Karpas-422 (cell line): ENCODE measurements at regions not wholly inside any gene's neighbourhood (a gene's known extent, or its start where the extent isn't known, plus 50 kb on each side); places are given as distances from the start of the nearest gene placed in this dataset.

Experiments
- DNase-seq: peaks from one replicate; pipeline ENCODE4 v3.0.0-alpha.2; 2015
- H2AFZ ChIP-seq: fragments of 200-600 bp; sonication (generic); 2 replicates; pipeline ENCODE4 v1.6.1; 2014; ENCODE audit warnings: antibody characterized with exemption, low read length, mixed read lengths
- H3K27ac ChIP-seq: fragments of 200-600 bp; sonication (generic); 2 replicates; pipeline ENCODE4 v1.5.1; 2014; ENCODE audit warnings: mild to moderate bottlenecking, low read length, moderate library complexity
- H3K27me3 ChIP-seq: fragments of 200-600 bp; sonication (generic); 2 replicates; pipeline ENCODE4 v1.6.1; 2014; ENCODE audit warnings: low read length, mixed read lengths
- H3K36me3 ChIP-seq: fragments of 200-600 bp; sonication (generic); 2 replicates; pipeline ENCODE4 v1.6.1; 2014; ENCODE audit warnings: low read length, mixed read lengths; ENCODE audit not compliant: insufficient read depth
- H3K4me1 ChIP-seq: fragments of 200-600 bp; sonication (generic); 2 replicates; pipeline ENCODE4 v1.6.1; 2014; ENCODE audit warnings: mild to moderate bottlenecking, low read length, mixed read lengths
- H3K4me2 ChIP-seq: fragments of 200-600 bp; sonication (generic); 2 replicates; pipeline ENCODE4 v1.6.1; 2014; ENCODE audit warnings: low read length, low read depth, mild to moderate bottlenecking; ENCODE audit not compliant: poor library complexity, severe bottlenecking
- H3K4me3 ChIP-seq: fragments of 200-600 bp; sonication (generic); 2 replicates; pipeline ENCODE4 v1.5.1; 2014; ENCODE audit warnings: mild to moderate bottlenecking, antibody characterized with exemption, low read length, mixed read lengths
- H3K79me2 ChIP-seq: fragments of 200-600 bp; sonication (generic); 2 replicates; pipeline ENCODE4 v1.6.1; 2014; ENCODE audit warnings: mild to moderate bottlenecking, low read length, mixed read lengths
- H3K9ac ChIP-seq: fragments of 200-600 bp; sonication (generic); 2 replicates; pipeline ENCODE4 v1.6.0; 2014; ENCODE audit warnings: low read length
- H3K9me2 ChIP-seq: fragments of 200-600 bp; sonication (generic), shearing (Covaris generic); replicated peaks from 2 replicates; pipeline ENCODE4 v1.6.0; 2014; ENCODE audit warnings: mild to moderate bottlenecking, low read length, moderate library complexity; ENCODE audit not compliant: insufficient read depth
- H3K9me3 ChIP-seq: fragments of 300-700, 200-600 bp; sonication (generic); 2 replicates; pipeline ENCODE4 v1.6.1; 2014; ENCODE audit warnings: low read length, mixed read lengths
- H4K20me1 ChIP-seq: fragments of 200-600 bp; sonication (generic); 2 replicates; pipeline ENCODE4 v1.6.1; 2014; ENCODE audit warnings: mild to moderate bottlenecking, antibody characterized with exemption, low read length, low read depth; ENCODE audit not compliant: insufficient read depth

- Histone ChIP-seq H3K9me3 (peaks cover 16% of the 10 kb centered on the region; the same call in 1 of the 2 replicates), H3K79me2 (no peaks in the 10 kb centered on the region), H3K36me3 (no peaks in the 10 kb centered on the region), H3K9ac (no peak overlapping the region), H3K27me3 (no peaks in the 10 kb centered on the region), H2AFZ (no peak overlapping the region), H3K9me2 (no peaks in the 10 kb centered on the region), H3K27ac (no peak overlapping the region), H3K4me1 (no peaks in the 10 kb centered on the region), H3K4me3 (no peak overlapping the region), H4K20me1 (no peaks in the 10 kb centered on the region), H3K4me2 (no peak overlapping the region)
- no peak for DNase-seq
These were observed 301.2 kb upstream of the TYRP1 start for GRCh38 chr9:12391839-12392509.

- no peaks in the 10 kb centered on the region for H3K36me3 ChIP-seq
- H3K27ac ChIP-seq = no peak overlapping the region
- peaks cover 16% of the 10 kb centered on the region; the same call in 1 of the 2 replicates for H3K9me3 ChIP-seq
- no peak for DNase-seq
- H3K4me2 ChIP-seq = no peak overlapping the region
- no peaks in the 10 kb centered on the region for H3K4me1 ChIP-seq
- no peak overlapping the region for H2AFZ ChIP-seq
- no peaks in the 10 kb centered on the region for H3K27me3 ChIP-seq
- no peaks in the 10 kb centered on the region for H4K20me1 ChIP-seq
- H3K4me3 ChIP-seq = no peak overlapping the region
- no peaks in the 10 kb centered on the region for H3K79me2 ChIP-seq
- H3K9me2 ChIP-seq = no peaks in the 10 kb centered on the region
- no peak overlapping the region for H3K9ac ChIP-seq
These were observed 299.1 kb upstream of the TYRP1 start for GRCh38 chr9:12394105-12394504.

- Histone ChIP-seq H3K27ac (no peak overlapping the region), H3K4me3 (no peak overlapping the region), H2AFZ (no peak overlapping the region), H3K4me1 (no peaks in the 10 kb centered on the region), H3K27me3 (no peaks in the 10 kb centered on the region), H3K9me3 (peaks cover 28% of the 10 kb centered on the region), H3K9me2 (no peaks in the 10 kb centered on the region), H3K4me2 (no peak overlapping the region), H3K79me2 (no peaks in the 10 kb centered on the region), H3K9ac (no peak overlapping the region), H4K20me1 (no peaks in the 10 kb centered on the region), H3K36me3 (no peaks in the 10 kb centered on the region)
- no peak for DNase-seq
These were observed 289.5 kb upstream of the TYRP1 start for GRCh38 chr9:12403721-12404120.

- DNase-seq = no peak
- no peak overlapping the region for H3K4me2 ChIP-seq
- no peaks in the 10 kb centered on the region for H3K79me2 ChIP-seq
- no peak overlapping the region for H3K4me3 ChIP-seq
- H3K36me3 ChIP-seq = no peaks in the 10 kb centered on the region
- no peak overlapping the region for H3K9ac ChIP-seq
- no peaks in the 10 kb centered on the region for H3K9me2 ChIP-seq
- H3K27me3 ChIP-seq = no peaks in the 10 kb centered on the region
- H3K9me3 ChIP-seq = peaks cover 5% of the 10 kb centered on the region; the same call in 1 of the 2 replicates
- no peak overlapping the region for H3K27ac ChIP-seq
- no peak overlapping the region for H2AFZ ChIP-seq
- no peaks in the 10 kb centered on the region for H3K4me1 ChIP-seq
- H4K20me1 ChIP-seq = no peaks in the 10 kb centered on the region
These were observed 279.2 kb upstream of the TYRP1 start for GRCh38 chr9:12413986-12414385.

GRCh38 chr9:12414514-12414913, 278.7 kb upstream of the TYRP1 start:
- Histone ChIP-seq H2AFZ (no peak overlapping the region), H3K4me1 (no peaks in the 10 kb centered on the region), H3K9me3 (peaks cover 5% of the 10 kb centered on the region; the same call in 1 of the 2 replicates), H3K9ac (no peak overlapping the region), H3K9me2 (no peaks in the 10 kb centered on the region), H3K27ac (no peak overlapping the region), H3K4me3 (no peak overlapping the region), H4K20me1 (no peaks in the 10 kb centered on the region), H3K36me3 (no peaks in the 10 kb centered on the region), H3K27me3 (no peaks in the 10 kb centered on the region), H3K4me2 (no peak overlapping the region), H3K79me2 (no peaks in the 10 kb centered on the region)
- no peak for DNase-seq

- H3K4me2 ChIP-seq = no peak overlapping the region
- H3K9me3 ChIP-seq = peaks cover 5% of the 10 kb centered on the region; the same call in 1 of the 2 replicates
- no peaks in the 10 kb centered on the region for H3K36me3 ChIP-seq
- DNase-seq = no peak
- no peak overlapping the region for H2AFZ ChIP-seq
- H3K4me1 ChIP-seq = no peaks in the 10 kb centered on the region
- no peak overlapping the region for H3K9ac ChIP-seq
- H3K79me2 ChIP-seq = no peaks in the 10 kb centered on the region
- no peak overlapping the region for H3K27ac ChIP-seq
- no peak overlapping the region for H3K4me3 ChIP-seq
- no peaks in the 10 kb centered on the region for H3K27me3 ChIP-seq
- H4K20me1 ChIP-seq = no peaks in the 10 kb centered on the region
- no peaks in the 10 kb centered on the region for H3K9me2 ChIP-seq
These were observed 277.8 kb upstream of the TYRP1 start for GRCh38 chr9:12415361-12415760.

GRCh38 chr9:12416716-12417115, 276.5 kb upstream of the TYRP1 start:
- H3K79me2 ChIP-seq = no peaks in the 10 kb centered on the region
- no peak overlapping the region for H3K4me3 ChIP-seq
- no peak for DNase-seq
- H3K27ac ChIP-seq = no peak overlapping the region
- no peaks in the 10 kb centered on the region for H3K4me1 ChIP-seq
- H3K9me2 ChIP-seq = no peaks in the 10 kb centered on the region
- no peaks in the 10 kb centered on the region for H3K27me3 ChIP-seq
- no peaks in the 10 kb centered on the region for H4K20me1 ChIP-seq
- no peak overlapping the region for H2AFZ ChIP-seq
- H3K36me3 ChIP-seq = no peaks in the 10 kb centered on the region
- H3K9ac ChIP-seq = no peak overlapping the region
- H3K4me2 ChIP-seq = no peak overlapping the region
- H3K9me3 ChIP-seq = peaks cover 5% of the 10 kb centered on the region; the same call in 1 of the 2 replicates

- H3K9me3 ChIP-seq = peaks cover 22% of the 10 kb centered on the region
- no peak for DNase-seq
- H3K9me2 ChIP-seq = no peaks in the 10 kb centered on the region
- H3K27me3 ChIP-seq = no peaks in the 10 kb centered on the region
- H2AFZ ChIP-seq = no peak overlapping the region
- no peak overlapping the region for H3K4me2 ChIP-seq
- H3K9ac ChIP-seq = no peak overlapping the region
- no peaks in the 10 kb centered on the region for H4K20me1 ChIP-seq
- no peak overlapping the region for H3K27ac ChIP-seq
- no peak overlapping the region for H3K4me3 ChIP-seq
- no peaks in the 10 kb centered on the region for H3K36me3 ChIP-seq
- H3K79me2 ChIP-seq = no peaks in the 10 kb centered on the region
- H3K4me1 ChIP-seq = no peaks in the 10 kb centered on the region
These were observed 268.9 kb upstream of the TYRP1 start for GRCh38 chr9:12424243-12424642.
